Left kidney (tissue), 1 donor: ENCODE measurements at regions not wholly inside any gene's neighbourhood (a gene's known extent, or its start where the extent isn't known, plus 50 kb on each side); places are given as distances from the start of the nearest gene placed in this dataset.
"Not testable (repeated sequence)": the region's sequence is repeated elsewhere in the genome, so short reads cannot be mapped to it uniquely, and the experiment has no call there.

ENCODE experiments used
- DNase-seq: peaks from one replicate; pipeline ENCODE4 v3.0.0-alpha.2; 2013

DNA sequence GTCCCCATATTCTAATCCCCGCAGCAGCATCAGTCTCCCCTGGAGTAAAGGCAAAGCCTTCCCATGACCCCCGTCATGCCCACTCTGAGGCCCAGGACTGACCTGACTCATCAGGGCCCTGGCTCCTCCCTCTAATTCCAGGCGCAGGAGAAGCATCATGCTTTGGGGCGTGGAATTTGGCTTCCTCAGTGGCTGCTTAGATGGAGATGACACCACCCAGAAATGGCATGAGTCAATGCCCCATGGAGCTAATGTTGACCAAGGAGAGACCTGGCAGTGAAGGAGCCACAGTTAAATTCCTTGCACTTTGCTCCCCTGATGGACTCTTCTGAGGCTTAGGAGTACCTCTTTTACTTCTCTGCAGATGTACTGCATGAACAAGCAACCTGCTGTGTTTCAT lies 204.2 kb upstream of the PROK2 start:
- DNase-seq = no peak

DNA sequence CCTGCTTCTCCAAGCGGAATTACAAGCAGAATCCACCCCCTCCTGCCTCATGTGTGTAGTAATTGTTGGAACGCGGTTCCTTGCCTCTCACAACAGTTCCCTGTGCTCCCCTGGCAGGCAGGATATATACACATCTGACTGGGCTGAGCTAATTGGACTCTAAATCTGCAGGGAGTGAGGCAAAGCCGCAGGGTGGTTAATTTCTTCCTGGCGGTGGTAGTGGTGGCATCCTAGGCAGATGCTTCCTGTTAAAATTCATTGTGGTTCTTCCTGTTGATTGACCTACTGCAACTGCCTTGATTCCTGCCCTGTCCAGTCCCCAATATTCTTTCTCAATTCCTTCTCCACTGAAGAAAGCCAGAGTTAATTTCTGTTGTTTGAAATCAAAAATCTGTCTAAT lies 202.9 kb upstream of the PROK2 start:
- DNase-seq = no peak

DNA sequence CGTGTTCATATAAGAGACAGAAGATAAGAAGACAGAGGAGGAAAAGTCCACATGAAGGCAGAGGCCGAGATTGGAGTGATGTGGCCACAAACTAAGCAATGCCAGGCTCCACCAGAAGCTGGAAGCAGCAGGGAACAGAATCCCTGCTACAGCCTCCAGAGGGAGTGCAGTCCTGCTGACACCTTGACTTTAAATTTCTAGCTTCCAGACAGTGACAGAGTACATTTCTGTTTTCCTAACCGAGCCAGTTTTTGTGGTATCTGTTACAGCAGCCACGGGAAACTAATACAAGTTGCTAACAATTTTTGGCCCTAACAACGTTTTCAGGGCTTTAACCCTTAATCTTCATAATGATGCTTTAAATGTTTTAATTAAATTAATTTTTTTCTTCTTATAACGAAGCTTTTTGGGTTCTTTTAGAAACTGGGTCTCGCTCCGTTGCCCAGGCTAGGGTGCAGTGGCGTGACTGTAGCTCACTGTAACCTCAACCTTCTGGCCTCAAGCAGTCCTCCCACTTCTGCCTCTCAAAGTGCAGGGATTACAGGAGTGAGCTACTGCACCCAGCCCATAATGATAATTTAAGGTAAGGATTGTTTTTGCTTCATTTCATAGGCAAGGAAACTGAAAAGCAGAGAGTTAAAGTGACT lies 202.3 kb upstream of the PROK2 start:
- no peak for DNase-seq

DNA sequence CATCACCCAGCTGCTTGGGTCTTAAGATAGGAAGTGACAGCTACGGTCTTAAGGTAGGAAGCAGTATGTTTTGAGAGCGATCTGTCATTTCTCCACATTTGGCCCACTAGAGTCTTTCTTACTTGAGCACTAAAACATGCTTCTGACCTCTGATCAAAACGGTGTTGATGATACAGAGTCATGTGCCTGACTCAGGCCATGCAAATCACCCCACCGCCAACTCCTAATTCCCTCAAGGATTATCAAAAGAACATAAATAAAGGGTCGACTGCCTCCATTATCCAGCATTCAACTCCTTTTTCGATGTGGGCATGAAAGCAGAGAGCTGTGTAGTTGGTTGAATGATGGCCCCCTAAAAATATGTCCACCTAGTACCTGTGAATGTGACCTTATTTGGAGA lies 201.7 kb upstream of the PROK2 start:
- DNase-seq = no peak

DNA sequence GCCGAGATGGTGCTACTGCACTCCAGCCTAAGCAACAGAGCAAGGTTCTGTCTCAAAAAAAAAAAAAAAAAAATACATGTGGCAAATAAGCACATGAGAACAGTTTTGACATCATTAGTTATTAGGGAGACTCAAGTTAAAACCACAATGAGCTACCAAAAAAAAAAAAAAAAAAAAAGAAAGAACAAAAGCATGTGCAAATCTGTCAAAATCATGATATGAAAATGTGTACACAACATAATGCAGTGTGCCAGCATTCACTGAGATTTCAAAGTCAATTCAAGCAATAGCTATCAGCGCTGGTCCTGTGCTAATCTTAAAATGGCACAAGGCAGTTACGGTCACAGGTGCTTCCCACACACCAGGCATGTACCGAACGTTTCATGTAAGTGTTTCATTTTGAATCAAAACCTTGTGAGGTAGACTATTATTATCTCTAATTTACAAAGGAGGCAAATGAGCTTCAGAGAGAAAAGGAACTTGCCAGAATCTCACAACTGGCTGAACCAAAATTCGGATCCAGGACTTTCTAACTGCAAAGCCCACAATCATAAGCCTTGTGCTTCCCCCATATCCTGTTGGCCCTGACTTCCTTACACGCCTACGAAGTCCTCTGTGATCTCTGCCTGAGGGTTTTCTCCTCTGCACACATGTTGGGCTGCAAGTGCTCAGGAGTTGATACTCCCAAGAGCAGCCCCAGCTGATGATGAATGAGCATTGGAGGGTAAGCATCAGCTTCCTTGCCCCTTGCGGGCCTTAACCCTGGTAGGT lies 200.1 kb upstream of the PROK2 start:
- no peak for DNase-seq

DNA sequence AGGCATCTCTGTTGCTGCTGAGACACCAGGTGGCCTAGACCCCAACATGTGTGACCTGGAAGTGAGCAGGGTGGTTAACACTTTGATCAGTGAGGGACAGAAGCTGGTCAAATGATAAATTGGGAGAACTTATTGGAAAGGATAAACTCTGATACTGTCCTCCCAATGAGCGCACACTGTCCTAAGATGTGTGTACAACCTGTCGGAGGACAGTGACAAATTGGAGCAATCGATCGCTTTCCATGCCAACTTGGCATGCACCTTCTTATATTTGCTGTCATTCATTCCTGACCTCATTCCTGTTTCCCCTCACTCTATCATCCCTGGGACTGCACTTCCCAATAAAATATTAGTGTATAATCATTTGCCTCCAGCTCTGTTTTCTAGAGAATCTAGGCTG lies 198.7 kb upstream of the PROK2 start:
- no peak for DNase-seq

DNA sequence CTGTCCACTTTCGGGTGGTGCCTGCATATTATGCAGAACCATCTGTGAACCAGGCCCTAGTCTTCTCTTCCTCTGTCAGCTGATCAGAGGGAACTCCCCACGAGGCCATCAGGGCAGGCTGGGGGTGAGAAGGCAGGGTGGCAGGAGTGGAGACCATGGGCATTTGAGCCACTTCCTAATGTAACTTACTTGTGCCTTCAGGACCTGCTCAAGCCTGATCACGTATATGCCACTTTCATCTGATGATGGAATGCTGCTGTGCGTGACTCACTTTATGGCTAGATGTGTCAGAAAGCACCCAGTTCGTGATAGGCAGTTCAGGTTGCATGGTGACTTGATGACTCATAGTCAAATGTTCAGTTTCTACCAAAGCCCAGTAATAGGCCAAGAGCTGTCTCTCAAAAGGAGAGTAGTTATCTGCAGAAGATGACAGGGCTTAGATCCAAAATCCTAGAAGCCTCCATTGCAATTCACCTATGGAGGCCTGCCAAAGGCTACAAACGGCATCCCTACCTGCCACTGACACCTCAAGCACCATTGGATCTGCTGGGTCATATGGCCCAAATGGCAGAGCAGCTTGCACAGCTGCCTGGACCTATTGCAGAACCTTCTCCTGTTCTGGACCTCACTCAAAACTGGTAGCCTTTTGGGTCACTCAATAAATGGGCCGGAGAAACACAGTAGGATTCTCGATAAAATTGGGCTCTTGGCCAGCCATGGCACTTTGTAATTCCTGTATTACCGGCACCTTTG lies 197.7 kb upstream of the PROK2 start:
- DNase-seq = not testable (repeated sequence)

DNA sequence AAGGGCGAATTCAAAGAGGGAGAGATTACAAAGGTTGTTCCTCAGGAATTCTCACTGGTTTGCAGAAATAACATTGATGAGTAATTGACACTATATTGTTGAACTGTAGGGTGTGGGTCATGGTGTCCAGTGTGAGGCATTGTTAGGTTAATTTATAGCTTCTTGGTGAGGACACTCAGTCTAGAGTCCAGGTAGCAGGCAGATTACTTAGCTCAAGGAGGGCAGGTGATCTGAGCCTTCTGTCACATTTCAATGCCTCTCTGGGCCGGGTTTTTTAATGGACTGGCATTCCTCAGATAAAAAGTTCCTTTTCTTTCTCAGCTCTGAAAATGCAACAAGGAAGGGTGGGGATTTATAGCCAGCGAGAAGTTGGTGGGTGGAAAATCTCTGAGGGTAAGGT lies 194.2 kb upstream of the PROK2 start:
- no peak for DNase-seq

DNA sequence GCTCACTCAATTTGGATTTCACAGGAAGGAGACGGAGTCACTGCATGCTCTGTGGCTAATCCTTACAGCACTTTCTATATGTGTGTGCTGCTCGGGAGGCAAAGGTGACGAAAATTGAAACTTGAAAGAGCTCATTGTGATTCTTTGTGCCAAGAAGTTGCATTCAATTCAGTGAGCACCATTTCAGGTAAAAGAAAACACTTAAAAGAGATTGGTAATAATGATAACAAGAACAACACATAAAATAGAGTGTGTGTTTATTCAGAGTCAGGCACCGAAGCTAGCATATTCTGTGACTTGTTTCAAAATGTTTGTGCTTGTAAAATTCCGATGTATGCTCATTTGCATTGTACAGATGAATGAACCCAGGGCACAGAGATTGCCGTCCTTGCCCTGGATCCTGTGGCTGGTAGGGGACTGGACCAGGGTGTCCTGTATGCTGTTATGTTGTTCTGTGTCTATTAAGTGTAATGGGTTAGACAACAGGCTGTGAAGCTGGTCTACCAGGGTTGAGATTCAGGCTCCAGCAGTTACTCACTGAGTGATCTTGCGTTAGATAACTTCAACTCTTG lies 193.3 kb upstream of the PROK2 start:
- no peak for DNase-seq

DNA sequence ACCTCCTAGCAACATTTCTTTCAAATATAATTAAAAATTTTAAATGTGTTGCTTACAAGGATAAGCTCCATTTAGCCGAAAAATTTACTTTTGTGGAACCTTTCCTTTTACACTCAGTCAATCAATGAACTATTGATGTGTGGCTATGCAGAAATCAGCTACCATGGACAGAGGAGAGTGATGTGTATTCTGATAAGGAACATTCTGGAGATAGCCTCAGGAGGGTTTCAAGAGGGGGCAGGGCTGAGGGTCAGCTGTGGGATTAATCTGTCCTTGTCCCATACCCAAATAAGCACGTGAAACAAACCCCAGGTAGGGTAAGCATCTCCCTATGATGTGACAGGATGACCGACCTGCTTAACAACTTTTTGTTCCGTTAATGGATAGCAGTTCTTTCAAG lies 192.6 kb upstream of the PROK2 start:
- no peak for DNase-seq

DNA sequence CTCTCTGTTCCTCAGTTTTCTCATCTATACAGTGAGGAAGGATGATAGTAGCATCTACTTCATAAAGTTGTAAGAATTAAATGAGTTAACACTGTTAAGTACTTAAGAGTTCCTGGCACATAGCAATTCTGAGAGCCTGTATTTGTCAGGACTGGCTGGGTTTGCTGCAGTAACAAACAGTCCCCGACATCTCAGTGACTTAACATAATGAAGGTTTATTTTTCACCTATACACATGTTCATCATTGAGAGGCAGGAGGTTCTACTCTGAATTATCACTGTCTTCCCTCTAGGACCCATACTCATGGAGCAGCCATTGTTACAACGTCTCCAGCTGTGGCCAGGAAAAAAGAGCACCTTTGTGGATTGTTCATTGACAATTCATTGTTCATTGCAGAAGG lies 190.6 kb upstream of the PROK2 start:
- DNase-seq = no peak

DNA sequence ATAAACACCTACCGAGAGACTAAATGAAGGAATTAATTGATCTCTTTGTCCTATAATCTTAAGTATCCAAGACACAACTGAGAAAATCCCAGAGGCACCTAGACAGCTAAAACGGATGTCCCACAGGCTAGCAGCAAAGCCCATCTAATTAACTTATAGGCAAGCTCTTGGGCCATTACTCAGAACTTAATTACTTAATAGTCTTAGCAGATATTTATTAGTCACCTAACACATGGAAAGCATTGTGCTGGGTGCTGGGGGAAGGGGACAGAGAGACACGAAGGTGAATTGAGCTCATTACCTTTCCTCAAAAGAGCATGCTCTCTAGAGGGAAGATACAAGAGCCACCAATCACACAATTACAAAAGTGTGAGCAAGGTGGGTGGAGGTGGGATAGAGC lies 189.8 kb upstream of the PROK2 start:
- no peak for DNase-seq

DNA sequence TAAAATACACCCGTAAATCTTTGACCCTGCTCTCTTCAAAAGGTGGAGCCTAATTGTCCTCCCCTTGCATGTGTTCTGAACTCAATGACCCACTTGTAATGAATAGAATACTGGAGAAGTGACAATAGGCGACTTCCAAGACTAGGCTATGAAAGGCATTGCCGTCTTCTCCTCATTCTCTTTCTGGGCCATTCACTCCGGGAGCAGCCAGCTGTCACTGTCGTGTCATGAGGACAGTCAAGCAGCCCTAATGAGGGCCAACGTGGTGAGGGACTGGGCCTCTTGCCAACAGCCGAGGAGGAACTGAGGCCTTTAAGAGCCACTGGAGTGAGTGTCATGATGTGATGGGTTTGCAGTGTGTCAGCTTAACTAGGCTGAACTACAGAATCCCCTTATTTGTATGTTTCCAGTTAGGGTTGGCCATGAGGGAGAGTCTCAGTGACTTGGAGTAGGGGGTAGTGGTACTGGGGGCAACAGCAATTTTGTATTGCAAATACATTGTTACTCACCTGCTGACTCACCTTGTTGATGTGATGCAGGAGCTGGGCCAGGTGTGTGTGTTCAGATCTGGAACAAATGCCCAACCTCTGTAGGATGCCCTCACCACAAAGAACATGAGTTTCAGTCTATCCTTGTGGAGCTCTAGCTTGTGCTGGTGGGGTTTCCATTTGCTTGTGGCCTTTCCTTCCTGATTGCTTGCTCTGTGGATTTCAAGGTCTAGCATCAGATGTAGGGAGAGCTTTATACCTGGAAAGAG lies 188.5 kb upstream of the PROK2 start:
- DNase-seq = no peak

DNA sequence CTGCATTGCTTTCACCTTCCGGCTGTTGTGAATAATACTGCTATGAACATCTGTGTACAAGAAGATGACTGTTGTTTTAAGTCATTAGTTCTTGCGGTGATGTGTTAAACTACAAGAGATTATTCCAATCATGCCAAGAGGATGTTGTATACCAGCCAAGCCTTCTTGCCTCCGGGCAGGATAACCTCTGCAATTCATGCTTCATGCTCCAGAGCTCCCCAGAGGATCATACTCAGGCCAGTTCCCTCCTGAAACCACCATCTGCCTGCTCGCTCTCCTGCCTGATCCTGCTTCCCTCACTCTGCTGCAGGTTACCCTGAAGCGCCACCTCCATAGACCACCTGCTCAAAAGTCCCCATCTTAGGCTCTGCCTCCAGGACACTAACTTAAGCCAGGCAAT lies 187.1 kb upstream of the PROK2 start:
- DNase-seq = no peak

DNA sequence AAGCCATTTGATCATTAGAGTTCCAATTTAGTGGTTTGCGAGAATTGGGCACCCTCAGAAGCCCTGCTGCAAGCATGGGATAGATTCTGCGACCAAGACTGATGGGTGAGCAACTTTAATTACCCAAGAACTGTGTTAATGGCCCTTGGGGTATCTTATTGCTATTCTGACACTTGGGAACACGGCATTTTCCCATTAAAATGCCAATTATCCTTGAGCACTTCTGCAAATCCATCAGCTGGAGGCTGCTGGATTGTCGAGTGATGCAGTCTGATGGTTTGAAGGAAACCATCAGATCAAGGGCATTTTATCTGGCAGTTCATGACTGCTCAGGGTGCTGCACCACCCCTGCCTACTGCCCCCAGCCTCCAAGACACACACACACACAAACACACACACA lies 183.6 kb upstream of the PROK2 start:
- DNase-seq = peak; percentile 64

DNA sequence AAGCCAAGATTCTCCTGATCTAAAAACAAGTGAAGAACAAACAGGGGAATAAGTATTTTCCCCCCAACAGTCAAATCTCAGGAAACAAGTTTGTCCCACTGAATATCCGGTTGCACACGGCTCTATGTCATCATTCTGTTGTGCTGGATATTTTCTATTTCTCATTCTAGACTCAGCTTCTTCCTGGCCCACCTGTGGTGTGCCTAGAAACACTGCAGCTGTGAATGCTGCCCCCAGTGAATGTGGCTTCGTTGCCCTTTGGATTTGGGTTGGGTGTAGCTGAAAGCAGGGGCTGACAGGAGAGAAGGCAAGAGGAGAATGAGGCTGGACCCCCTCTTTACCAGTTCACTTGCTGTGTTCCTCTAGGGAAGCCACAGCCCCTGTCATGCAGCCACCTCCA lies 181.2 kb upstream of the PROK2 start:
- no peak for DNase-seq

DNA sequence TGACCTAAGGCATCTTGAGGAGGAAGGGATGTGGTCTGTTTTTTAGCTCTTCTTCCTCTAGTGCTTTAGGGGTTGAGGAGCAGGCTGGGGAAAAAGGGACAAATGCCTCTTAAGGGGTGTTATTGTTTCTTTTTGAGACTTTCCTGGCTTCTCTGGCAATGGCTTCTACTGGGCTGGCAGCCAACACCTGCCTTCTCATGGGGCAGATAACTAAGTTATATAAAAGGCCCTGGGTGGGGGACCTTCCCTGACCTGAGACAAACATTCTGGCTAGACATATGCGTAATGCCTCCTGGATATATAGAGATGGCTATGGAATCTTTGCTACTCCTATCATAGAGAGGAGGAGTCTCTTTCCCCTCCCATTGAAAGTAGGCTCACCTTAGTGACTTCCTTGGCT lies 179.2 kb upstream of the PROK2 start:
- no peak for DNase-seq

DNA sequence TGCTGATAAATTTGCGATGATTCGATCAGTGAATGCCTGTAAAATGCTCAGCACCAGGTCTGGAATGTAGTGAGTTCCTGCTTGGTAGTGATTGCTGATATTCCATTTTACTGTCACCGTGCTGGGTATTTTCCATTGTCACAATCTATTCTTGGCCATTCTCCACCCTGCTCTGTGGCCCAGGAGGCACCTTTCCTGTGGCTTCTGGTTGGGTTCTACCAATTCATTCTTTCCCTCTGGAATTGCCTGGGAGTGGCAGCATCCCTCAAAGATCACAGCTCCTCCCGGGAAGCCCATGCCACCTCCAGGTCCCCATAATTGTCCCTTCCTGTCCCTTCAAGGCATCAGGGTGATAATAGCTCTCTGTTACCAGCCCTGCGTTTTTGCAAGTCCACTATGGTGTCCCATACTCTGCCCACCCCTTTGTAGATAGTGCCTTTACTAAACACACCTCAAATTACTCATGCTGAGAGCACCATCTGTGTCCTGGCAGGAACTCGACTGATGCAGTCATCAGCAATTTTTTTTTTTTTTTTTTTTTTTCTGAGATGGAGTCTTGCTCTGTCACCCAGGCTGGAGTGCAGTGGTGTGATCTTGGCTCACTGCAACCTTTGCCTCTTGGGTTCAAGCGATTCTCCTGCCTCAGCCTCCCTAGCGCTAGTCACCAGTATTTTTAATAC lies 177.8 kb upstream of the PROK2 start:
- DNase-seq = no peak

DNA sequence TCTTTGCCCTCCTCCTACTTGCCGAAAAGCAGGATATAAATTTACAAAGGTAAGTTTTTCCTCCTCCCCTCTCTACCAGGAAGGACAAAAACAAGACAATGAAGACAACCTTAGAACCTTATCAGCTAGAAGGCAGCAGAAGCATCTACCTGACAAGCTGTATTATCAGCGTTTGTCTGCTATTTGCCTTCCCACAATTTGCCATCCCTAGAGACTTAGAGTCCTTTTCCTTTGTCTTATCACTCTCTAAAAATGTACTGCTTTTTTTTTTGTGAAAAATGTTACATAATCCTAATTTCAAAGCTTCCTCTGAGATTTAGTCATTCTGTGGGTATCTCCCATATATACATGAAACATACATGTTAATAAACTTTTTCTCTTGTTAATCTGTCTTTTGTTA lies 176.9 kb upstream of the PROK2 start:
- no peak for DNase-seq

DNA sequence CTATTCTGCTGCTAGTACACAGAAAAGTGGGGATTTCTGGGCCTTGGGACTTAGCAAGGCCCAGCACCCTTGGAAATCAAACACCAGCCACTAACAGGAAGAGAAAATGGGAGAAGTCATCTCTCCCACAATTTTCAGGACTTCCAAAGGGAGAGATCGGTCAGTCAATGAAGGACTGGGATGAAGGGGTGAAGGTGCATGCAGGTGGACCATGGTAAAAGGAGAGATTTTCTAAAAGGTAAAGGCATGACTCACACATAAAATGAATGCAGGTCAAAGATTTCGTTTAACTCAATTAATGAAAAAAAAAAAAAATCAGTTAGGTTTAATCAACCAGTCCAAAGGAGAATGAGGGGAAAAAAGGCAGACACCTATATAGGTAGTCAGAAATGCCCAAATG lies 176.4 kb upstream of the PROK2 start:
- no peak for DNase-seq

DNA sequence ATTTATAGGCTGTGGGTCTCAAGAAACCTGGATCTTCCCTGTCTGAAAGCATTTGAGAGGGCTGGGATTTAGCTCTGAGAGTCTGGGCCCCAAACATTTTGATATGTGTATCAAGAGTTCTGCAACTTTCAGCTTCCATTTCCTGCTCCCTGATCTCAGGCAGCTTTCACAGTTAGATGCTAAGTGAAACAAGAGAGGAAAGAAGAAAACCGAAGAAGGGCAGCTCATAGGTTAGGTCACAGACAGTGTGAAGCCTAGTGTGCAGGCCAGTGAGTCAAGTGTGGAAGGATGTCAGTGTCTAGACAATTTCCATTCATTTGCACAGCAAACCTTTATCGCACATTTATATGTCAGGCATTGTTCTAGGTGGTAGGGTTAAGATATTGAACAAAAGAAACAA lies 173.6 kb upstream of the PROK2 start:
- no peak for DNase-seq

DNA sequence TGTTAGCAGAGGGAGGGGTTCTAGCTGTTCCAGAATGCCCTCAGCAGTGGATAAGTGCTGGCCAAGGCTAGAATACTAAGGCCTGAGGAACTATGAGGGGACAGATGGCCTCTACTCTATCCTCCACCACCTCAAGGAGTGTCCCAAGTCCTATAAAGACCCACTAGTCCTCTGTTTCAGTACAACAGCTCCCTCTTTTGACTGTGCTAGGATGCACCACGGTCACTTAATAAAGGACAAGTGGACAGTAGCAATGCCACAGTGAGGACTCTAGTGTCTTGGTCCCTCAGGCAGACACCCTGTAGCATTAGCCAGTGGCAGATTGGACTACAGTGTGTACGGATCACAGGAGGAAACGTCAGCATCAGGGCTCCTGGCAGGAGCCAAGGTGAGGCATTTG lies 171.8 kb upstream of the PROK2 start:
- no peak for DNase-seq
